GM19025 (cell line): ENCODE measurements at regions not wholly inside any gene's neighbourhood (a gene's known extent, or its start where the extent isn't known, plus 50 kb on each side); places are given as distances from the start of the nearest gene placed in this dataset.

Source experiments
- ATAC-seq: cut with Tn5 transposase; IDR thresholded peaks from one replicate; pipeline ENCODE4 v1.9.1; 2021; ENCODE audit warnings: mild to moderate bottlenecking, low read depth, moderate library complexity; ENCODE audit not compliant: unreplicated experiment

GRCh38 chr2:203789618-203790017 lies 78.0 kb upstream of the CTLA4 start:
- ATAC-seq: no peak

- no peak for ATAC-seq
Measured at GRCh38 chr2:203790134-203790852, 77.3 kb upstream of the CTLA4 start.

GRCh38 chr2:203796248-203797010 lies 71.1 kb upstream of the CTLA4 start:
- ATAC-seq: no peak

DNA sequence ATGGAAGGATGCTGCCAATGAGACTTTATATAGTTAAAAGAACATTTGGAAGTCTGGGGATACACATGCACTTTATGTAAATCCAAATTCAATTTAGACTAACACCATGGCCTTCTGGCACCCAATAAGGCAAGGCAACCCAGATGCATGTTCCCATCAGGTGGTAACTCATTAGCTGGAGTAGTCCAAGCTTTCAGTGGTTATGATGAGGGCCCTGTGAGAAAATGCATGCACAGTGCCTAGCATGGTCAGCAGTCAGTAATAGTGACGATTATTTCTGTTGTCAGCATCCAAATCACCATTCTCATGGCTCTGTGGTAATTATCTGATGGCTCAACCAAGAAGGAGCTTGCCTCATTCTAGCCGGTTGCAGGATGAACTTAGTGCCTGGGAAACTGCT lies 70.3 kb upstream of the CTLA4 start:
- no peak for ATAC-seq

GRCh38 chr2:203797712-203798111 lies 69.9 kb upstream of the CTLA4 start:
- ATAC-seq: no peak

- ATAC-seq: no peak
Measured at GRCh38 chr2:203798296-203799087, 69.1 kb upstream of the CTLA4 start.

DNA sequence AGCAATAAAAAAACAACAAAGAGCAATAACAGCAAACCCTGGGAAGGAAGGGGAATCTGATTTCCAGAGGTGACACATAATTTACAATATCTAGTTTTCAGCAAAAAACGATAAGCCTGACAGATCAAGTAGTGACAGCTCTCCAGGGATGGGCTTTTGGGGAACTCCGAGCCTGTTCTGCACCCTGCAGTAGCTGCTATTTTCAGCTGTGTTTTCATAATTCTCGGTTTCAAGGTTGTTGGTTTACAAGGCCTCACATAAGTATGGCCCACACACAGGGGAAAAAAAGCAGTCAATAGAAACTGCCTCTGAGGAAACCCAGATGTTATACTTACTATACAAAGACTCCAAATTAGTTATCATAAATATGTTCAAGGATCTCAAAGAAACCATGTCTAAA lies 67.7 kb upstream of the CTLA4 start:
- peak; percentile 86 for ATAC-seq

GRCh38 chr2:203800783-203801182 lies 66.8 kb upstream of the CTLA4 start:
- ATAC-seq: no peak

GRCh38 chr2:203802342-203803052 lies 65.1 kb upstream of the CTLA4 start:
- no peak for ATAC-seq

DNA sequence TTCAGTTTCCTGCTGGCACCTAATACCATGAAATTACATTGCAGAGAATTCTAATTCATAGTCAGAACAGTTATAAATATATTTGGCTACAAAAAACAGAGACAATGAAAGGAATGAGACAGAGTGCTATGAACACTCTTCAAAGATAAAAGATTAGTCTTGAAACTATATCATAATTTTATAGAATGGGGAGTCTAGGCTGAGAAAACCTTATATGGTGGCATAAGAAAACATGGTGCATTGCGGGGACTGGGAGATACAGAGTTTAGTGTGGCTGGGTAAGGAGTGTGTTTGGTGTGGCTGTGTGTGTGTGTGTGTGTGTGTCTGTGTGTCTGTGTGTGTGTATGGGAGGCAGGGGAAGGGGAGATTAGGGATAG lies 64.5 kb upstream of the CTLA4 start:
- ATAC-seq: no peak

DNA sequence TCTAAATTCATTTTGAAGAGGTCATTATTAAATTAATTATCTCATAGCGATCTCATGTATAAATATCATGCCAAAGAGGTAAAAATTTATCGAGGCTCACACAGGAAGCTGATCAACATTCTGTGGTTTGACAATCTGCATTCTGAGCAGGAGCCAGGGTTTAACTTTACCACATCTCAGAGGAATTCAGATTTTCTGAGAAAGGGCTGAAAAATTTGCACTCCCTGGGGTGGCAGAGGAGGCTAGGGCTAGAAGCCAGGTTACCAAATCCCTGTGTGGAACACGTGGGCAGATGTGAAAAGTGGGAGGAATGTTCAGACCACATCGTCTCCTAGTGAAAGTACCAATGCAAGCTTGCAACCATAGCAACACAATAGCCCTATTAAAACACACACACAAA lies 63.5 kb upstream of the CTLA4 start:
- ATAC-seq: no peak

DNA sequence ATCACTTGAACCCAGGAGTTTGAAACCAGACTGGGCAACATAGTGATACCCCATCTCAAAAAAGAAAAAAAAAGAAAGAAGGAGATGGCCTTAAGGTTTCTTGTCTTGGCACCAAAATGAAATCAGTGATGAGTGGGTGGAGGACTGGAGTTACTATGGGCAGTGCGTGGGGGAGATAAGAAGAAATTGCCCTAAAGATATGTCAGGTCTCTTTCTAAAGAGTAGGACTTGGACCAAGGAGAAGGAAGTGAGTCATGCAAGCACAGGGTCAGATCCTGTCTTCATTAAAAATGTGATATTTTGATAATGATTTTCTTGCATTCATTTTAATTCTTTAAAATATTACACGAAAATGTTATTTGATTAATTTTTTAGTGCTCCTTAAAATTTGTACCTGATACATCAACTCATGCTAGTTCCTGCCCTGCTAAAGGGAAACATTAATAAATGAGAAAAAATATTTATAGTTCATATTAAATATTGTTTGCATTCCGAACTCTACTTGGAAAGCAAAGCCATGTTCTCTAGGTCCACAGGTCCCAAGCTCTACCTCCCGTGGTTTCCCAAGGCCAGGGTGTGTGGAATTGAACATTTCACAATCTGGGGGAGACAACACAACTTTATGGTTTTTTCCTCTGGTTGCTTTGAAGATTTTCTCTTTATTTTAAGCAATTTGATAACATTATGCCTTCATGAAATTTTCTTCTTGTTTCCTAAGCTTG lies 62.6 kb upstream of the CTLA4 start:
- no peak for ATAC-seq

GRCh38 chr2:203805486-203805838 lies 62.1 kb upstream of the CTLA4 start:
- ATAC-seq: no peak

DNA sequence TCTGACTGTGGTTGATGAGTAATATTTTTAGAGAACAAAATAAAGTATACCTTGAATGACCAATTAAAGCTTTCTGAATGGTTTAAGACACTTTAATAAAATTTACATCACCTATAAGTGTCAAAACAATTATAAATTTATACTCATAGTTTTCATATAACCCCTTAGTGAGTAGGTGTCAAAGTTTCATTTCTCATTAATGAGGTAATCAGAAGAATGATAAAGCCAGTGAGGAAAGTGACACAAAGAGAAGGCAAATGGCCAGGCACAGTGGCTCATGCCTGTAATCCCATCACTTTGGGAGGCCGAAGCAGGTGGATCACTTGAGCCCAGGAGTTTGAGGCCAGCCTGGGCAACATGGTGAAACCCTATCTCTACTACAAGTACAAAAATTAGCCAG lies 60.8 kb upstream of the CTLA4 start:
- no peak for ATAC-seq

DNA sequence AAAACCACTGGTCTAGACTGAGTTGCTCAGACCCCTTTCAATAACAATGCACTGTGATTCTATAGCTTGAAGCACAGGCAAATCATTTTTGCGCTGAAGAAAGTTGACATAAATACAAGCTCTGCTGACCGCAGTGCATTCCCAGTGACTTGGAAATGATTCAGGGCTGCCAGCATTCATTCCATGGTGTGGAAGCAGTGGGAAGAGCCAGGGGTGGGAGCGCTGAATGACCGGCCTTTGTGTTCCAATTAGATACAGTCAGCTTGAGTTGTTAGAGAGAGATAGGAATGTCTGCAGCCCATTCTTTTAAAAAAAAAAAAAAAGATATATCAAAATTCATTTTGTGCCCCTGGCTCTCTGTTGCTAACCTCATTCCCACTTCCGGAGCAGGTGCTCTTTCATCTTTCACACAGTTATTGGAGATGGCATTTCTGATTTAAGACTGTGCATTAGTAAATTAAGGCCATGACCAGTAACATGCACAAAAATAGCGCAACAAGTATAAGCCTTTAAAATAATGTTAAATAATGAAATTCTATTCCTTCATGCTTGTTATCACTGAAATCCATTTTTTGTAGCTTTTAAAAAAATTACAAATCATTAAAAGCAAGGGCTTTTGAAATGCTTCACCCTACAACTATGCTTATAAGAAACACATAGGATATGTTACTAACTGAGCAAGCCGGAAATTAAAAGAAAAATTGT lies 59.4 kb upstream of the CTLA4 start:
- no peak for ATAC-seq

DNA sequence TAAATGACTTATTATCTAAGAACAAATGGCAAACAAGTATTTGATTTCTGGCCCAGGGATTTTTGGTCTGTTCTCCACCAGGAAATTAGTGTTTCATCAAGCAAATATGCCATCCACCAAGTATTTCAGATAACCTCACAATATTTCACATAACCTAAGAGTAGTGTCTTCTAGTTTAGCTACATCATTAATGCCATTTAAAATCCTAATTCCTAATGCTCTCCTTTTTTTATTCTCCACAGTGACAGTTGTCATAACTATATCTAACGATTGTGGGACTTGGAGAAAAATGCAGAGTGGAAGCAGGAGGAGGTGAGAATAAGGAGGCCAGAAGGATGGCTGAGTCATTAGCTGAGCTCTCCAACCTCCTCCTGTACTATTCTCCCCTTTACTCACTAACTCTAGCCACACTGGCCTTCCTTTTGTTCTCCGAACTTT lies 58.5 kb upstream of the CTLA4 start:
- no peak for ATAC-seq

DNA sequence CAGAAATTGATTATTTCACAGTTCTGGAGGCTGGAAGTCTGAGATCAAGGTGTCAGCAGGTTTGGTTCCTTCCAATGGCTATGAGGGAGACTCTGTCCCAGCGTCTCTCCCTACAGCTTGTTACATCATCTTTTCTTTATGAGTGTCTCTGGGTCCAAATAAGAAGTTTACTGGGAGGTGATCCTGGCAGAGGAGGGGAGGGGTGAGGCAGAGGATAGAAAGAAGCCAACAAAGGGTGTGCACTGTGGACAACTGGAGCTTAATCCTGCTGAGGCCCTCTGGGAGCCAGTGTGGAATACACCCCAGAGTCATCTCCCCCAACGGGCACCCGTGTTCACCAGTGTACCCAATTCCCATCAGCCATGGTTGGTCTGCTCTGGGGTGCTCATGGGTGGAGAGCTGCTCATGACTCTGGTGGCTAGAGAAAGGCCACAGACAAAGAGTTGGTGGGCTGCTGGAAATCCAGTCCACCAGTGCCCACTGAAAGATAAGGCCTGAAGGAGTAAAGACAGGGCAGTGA lies 57.5 kb upstream of the CTLA4 start:
- ATAC-seq: no peak

DNA sequence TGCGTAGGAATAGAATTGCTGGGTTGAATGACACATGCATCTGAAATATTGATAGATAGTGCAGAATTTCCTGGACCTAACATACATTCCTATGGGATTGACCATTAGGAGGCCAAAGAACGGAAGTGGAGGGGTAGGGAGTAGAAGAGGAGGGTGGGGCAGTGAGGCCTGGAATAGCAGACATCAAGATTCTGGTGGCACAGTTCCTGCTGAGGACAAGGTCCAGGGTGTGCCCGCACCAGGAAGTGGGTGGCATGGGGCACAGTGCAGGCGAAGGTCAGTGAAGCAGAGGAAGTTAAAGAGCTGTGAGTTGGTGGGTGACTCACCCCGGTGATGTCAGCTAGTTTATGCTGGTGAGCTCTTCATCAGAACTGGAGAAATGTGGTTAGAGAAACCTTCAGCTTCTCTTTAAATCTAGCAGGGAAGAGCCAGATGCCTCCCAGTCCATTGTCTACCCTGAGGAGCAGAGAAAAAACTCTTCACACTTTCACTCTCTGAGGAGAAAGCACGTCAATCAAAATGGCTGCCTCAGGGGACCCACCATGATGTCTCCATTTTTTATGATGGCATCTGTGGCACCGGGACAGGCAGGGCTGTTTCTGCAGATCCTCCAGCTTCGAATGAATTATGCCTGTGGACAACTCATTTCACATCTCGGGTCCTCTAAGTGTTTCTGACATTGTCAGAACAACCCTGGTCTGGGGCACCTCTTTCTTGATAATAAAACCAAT lies 55.9 kb upstream of the CTLA4 start:
- peak; percentile 74 for ATAC-seq
